GM19099 (cell line): ENCODE measurements at regions not wholly inside any gene's neighbourhood (a gene's known extent, or its start where the extent isn't known, plus 50 kb on each side); places are given as distances from the start of the nearest gene placed in this dataset.

Experiments
- POLR2A ChIP-seq: IDR thresholded peaks from 3 replicates; pipeline ENCODE4 v1.6.1; 2011; ENCODE audit warnings: low read depth; ENCODE audit not compliant: insufficient read length; ENCODE audit errors: extremely low read depth

GRCh38 chr17:71615820-71616219 is 505.0 kb upstream of the SOX9 start:
- TF ChIP-seq POLR2A: no peak

DNA sequence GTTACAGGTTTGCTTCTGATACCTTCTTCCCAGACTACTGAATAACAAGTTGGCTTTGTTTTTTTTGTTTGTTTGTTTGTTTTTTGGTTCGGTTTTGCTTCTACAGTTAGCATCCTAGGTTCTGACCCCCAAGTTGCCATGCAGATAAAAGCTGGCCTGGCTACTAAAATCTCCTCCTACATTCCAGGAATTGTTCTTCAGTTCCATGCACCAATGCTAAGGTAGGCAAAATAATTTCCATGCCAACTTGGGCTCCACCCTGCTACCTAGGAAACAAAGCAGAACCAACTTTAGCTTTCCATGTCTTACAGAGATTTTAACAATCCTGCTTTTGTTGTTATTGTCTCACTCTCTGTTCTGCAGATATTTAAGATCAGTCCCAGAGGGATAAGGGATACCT is 495.5 kb upstream of the SOX9 start:
- no peak for TF ChIP-seq POLR2A

GRCh38 chr17:71628306-71628705 is 492.5 kb upstream of the SOX9 start:
- no peak for TF ChIP-seq POLR2A

DNA sequence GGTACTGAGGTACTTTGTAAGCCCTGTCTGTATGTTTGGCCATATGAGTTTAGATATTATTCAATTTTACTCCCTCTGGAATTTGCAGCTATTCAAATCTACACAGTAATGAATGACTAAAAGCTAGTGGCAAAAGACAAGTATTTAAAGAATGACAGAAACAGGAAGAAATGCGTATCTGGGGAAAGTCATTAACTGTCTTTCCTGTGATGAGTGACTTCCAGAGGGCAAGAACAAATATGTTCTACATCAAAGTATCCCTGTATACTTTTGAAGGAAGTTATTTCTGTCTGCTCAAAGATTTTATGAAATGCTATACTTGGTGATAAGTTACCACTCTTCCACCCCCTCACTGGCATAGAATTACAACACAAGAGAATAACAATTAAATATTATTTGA is 489.3 kb upstream of the SOX9 start:
- no peak for TF ChIP-seq POLR2A

DNA sequence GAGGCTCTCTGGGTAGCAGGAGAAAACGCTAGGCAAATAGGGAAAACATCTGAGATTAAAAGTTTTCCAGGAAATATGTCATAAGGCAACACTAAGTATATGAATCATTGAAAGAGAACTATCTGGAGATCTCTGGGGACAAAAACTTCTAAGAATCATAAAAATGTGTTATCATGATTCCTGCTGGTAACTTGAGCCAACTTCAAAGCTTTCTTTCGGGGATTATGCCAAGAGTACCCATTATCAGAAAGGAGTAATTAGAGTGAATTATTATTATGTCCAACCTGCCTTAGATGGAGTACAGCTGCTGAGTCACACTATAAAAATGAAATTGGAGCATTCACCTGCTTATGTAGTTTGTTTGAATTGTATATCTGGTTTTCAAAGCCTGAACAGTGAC is 488.5 kb upstream of the SOX9 start:
- TF ChIP-seq POLR2A: no peak

- no peak for TF ChIP-seq POLR2A
Observed at GRCh38 chr17:71633391-71633849, 487.4 kb upstream of the SOX9 start.

DNA sequence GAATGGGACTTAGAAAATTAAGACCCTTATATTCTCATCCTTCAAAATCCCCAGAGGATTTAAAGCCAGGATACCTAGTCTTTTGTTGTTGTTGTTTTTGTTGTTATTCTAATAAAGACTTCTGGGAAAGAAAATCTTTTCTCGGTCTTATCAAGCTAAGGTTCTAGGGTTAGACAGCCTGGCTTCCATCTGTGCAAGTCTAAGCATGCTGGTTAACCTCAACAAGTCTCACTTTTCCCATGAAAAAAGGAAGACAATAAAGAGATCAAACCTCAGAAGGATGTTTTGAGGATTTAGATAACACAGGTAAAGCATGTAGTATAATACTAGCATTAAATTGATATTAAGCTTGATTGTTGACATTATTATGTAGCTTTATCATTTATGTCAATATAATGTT is 486.4 kb upstream of the SOX9 start:
- no peak for TF ChIP-seq POLR2A

DNA sequence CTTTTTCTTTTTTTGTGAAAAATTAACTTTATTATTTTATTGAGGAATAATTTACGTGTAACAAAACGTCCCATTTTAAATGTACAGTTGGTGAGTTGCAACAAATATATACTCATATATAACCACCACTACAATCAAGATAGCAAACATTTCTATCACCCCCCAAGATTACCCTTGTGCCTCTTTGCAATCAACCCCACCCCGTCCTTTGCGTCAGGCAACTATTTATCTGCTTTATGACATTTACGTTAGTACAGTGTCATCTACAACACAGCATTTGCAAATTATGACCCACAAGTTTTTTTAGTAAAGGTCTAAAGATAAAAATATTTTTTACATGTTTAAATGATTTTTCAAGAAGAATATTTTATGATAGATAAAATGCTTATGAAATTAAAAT is 485.6 kb upstream of the SOX9 start:
- no peak for TF ChIP-seq POLR2A

DNA sequence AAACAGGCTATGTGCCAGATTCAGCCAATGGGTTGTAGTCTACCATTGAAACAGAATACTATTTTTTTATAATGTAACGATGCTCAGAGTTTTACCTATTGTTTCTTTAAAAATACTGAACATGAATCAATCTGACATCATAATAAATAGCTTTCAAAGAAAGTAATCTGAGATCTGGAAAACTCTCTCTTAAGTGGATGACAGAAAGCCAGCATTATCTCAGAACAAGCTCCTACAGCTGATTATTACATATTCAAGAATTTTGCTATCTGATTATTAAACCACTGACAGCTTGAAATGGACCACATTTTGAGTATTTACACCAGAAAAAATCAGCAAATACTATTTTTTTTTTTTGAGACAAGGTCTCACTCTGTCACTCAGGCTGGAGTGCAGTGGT is 484.2 kb upstream of the SOX9 start:
- no peak for TF ChIP-seq POLR2A

DNA sequence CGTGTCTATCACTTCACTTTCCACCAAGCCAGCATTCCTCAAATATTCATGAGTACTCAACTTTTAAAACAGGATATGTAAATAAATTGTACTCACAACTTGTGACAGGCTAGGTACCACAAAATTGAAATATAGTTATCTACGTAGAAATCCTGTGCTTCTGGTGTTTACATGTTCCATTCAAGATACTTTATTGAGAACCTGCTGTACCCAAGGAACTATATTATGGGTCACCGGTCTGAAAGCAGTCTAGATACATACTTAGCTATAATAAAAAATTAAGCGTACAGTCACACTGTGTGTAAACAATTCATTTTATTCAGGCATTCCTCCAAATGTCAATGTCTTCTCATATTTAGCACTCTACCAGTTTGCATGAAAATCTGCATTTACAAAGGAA is 482.2 kb upstream of the SOX9 start:
- TF ChIP-seq POLR2A: no peak

DNA sequence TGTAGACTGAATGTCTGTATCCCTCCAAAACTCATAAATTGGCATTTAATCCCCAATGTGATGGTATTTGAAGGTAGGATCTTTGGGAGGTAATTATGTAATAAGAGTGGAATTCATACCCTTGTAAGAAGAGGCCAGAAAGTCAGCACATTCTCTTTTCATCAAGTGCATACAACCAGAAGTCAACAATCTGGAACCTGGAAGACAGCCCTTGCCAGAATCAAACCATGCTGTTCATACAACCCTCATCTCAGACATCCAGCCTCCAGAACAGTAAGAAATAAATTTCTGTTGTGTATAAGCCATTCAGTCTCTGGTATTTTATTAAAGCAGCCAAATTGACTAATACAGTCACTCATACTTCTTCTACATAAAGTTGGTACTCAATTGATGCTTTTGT is 481.0 kb upstream of the SOX9 start:
- TF ChIP-seq POLR2A: no peak

GRCh38 chr17:71649941-71650350 is 470.9 kb upstream of the SOX9 start:
- TF ChIP-seq POLR2A: no peak

DNA sequence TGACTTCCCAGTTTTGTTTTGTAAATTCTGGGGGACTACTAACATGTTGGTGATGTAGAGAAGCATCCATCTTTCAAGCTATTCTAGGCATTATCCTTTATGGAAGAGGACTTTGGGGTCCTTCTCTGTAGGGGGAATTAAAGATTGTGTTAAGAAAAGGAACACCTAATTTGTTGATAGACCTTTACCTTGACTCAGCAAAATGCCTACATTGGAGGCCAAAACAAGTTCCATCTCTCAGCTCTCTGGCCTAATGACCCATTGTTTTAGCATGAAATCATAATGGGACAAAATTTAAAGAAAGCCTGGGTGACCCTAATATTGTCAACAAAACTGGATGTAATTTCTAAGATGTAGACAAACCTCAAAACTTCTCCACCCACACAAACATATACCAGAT is 465.3 kb upstream of the SOX9 start:
- TF ChIP-seq POLR2A: no peak

GRCh38 chr17:71656964-71657858 is 463.6 kb upstream of the SOX9 start:
- TF ChIP-seq POLR2A: no peak

- TF ChIP-seq POLR2A: no peak
Observed at GRCh38 chr17:71658996-71659395, 461.8 kb upstream of the SOX9 start.

DNA sequence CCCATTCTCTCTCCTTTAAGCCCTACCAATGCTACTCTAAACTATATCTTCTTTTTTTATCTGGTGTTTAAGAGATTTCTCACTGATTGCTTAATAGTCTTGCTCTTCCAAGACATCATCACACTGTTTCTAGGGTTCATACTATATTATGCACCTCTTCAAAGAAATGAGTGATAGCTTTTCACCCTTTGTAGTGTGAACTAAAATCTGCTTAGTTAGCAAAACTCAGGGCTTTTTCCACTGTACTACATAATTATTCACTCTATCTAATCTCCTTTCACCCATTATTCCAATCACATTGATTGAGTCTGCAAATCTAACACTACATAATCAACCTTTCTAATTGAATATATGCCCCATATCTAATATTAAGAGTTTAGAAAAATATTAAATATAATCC is 456.0 kb upstream of the SOX9 start:
- no peak for TF ChIP-seq POLR2A

- TF ChIP-seq POLR2A: no peak
Observed at GRCh38 chr17:71666047-71666446, 454.8 kb upstream of the SOX9 start.

DNA sequence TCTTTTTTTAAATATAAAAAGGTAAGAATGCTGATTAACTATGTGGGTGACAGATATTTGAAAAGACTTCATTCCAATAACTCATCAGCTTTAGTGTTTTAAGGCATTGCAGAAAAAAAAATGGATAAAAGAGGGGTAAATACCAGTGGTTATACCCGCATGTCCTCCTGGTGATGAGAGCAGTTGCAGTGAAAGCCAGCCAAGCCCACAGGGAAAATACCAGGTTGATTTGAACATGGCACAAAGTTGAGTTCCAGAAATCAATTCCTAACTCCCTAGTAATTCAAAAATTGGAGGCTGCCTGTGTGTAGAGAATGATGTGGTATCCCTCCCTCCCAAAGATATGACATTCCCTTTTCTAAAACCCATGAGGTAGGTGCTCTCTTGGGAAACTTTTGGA is 453.2 kb upstream of the SOX9 start:
- no peak for TF ChIP-seq POLR2A

GRCh38 chr17:71668807-71669206 is 452.0 kb upstream of the SOX9 start:
- no peak for TF ChIP-seq POLR2A
